ENCODE measurements at regions not wholly inside any gene's neighbourhood (a gene's known extent, or its start where the extent isn't known, plus 50 kb on each side); places are given as distances from the start of the nearest gene placed in this dataset.

GRCh38 chr1:185634704-185635103 lies 99.5 kb upstream of the HMCN1 start:
- H3K36me3 Mint-ChIP-seq (ENCODE audit: low read depth): peaks cover 15% of the 10 kb centered on the region
- H3K9me3 Mint-ChIP-seq: peaks cover 10% of the 10 kb centered on the region
- no peaks in the 10 kb centered on the region; the same call in 1 of the 2 replicates for H3K27me3 Mint-ChIP-seq (ENCODE audit: insufficient read depth)
- H3K27ac Mint-ChIP-seq: no peak overlapping the region
- H3K4me3 Mint-ChIP-seq: no peak overlapping the region
- peaks cover 18% of the 10 kb centered on the region for H3K4me1 Mint-ChIP-seq (ENCODE audit: low read depth)
- no peak for TF ChIP-seq CTCF (IDR thresholded peaks at IDR 0.05)
- DNase-seq: no peak

DNA sequence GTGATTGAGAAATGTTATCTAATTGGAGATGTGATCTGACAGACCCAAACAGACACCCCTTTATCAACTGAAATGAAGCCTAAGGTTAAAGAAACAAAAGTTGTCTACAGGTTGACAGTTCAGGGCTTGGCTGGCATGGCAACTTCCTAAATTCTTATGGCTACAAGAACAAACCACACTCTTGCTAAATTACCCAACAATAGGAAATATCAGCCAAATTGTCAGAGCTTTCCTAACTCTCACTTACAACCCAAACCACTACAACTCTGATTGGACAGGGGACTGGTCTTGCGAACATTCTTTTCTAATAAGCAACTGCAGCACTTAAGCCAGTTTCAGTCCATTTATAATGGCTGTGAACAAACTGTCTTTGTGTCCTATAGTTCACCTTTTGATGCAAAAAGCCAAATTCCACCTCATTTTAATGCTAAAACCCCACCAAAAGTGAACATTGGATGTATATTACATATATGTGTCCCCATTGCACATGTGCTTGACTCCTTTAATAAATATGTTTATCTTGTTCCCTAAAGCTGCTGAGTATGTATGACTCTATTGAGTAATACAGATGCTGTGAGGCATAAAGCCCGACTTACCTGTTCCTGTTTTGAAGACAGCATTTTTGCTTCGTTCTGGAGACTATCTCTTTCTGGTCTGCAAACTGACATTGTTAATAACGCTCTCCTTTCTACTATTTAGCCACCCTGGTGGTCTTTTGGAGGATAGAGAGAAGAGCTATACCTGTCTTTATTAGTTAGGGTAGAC lies 101.3 kb upstream of the HMCN1 start:
- H3K27me3 Mint-ChIP-seq (ENCODE audit: insufficient read depth): no peaks in the 10 kb centered on the region; the same call in 1 of the 2 replicates
- H3K9me3 Mint-ChIP-seq: no peaks in the 10 kb centered on the region
- no peak for TF ChIP-seq CTCF (IDR thresholded peaks at IDR 0.05)
- H3K36me3 Mint-ChIP-seq (ENCODE audit: low read depth): peaks cover 7% of the 10 kb centered on the region; the same call in 1 of the 2 replicates
- H3K27ac Mint-ChIP-seq: no peak overlapping the region
- H3K4me3 Mint-ChIP-seq: no peak overlapping the region
- peaks cover 18% of the 10 kb centered on the region for H3K4me1 Mint-ChIP-seq (ENCODE audit: low read depth)
- no peak for DNase-seq

GRCh38 chr1:185631843-185632242 lies 102.3 kb upstream of the HMCN1 start:
- Mint-ChIP-seq H3K9me3 (no peaks in the 10 kb centered on the region), H3K4me3 (no peak overlapping the region), H3K27me3 (ENCODE audit: insufficient read depth) (no peaks in the 10 kb centered on the region; the same call in 1 of the 2 replicates), H3K36me3 (ENCODE audit: low read depth) (peaks cover 7% of the 10 kb centered on the region; the same call in 1 of the 2 replicates), H3K27ac (no peak overlapping the region), H3K4me1 (ENCODE audit: low read depth) (peaks cover 10% of the 10 kb centered on the region)
- DNase-seq: no peak
- TF ChIP-seq CTCF (IDR thresholded peaks at IDR 0.05): no peak

DNA sequence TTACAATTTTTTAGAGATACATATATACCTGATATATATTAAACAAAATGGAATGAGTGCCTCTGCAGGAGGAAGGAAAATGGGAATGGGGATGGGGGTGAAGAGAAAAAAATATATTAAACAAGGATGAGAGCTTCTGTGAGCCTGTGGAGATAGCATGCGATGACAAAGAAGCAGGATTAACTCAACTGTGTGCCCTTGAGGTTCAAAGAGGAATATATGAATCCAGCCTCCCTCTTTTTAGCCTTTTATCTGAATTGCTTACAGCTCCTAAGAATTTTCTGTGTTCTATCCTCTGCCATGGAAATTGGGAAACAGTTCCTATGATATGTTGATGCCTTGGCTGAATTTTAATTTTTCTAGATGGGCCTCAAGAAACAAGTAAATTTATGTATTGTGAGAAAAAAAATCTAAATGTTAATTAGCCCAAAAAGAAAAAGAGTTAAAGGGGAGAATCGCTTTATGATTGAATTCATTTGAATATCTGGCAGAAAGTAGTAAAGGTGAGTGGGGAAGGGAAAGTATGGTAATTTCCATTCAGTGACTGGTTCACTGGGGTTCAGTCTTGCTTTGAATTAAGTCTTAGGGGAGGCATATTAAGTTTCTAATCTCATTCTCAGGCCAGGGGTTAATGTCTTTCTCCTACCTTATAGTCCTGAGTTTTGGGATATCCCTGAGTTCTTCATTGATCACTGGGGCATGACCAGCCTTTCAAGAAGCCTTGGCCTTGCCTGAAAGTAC lies 106.3 kb upstream of the HMCN1 start:
- H3K4me1 Mint-ChIP-seq (ENCODE audit: low read depth): peaks cover 15% of the 10 kb centered on the region
- no peaks in the 10 kb centered on the region for H3K27me3 Mint-ChIP-seq (ENCODE audit: insufficient read depth)
- H3K9me3 Mint-ChIP-seq: no peaks in the 10 kb centered on the region
- no peak overlapping the region for H3K27ac Mint-ChIP-seq
- no peaks in the 10 kb centered on the region for H3K36me3 Mint-ChIP-seq (ENCODE audit: low read depth)
- no peak for DNase-seq
- no peak overlapping the region for H3K4me3 Mint-ChIP-seq
- TF ChIP-seq CTCF (IDR thresholded peaks at IDR 0.05): no peak

GRCh38 chr1:185627171-185627570 lies 107.0 kb upstream of the HMCN1 start:
- H3K27me3 Mint-ChIP-seq (ENCODE audit: insufficient read depth): no peaks in the 10 kb centered on the region
- no peak overlapping the region for H3K27ac Mint-ChIP-seq
- peaks cover 15% of the 10 kb centered on the region for H3K4me1 Mint-ChIP-seq (ENCODE audit: low read depth)
- H3K9me3 Mint-ChIP-seq: no peaks in the 10 kb centered on the region
- no peak for DNase-seq
- H3K4me3 Mint-ChIP-seq: no peak overlapping the region
- no peak for TF ChIP-seq CTCF (IDR thresholded peaks at IDR 0.05)
- H3K36me3 Mint-ChIP-seq (ENCODE audit: low read depth): no peaks in the 10 kb centered on the region

Measured in HFFc6 (cell line).